Hematopoietic multipotent progenitor cell treated with erythropoietin and hydrocortisone succinate and interleukin-3 and kit ligand, for 6 days (in vitro differentiated cells): ENCODE measurements at regions not wholly inside any gene's neighbourhood (a gene's known extent, or its start where the extent isn't known, plus 50 kb on each side); places are given as distances from the start of the nearest gene placed in this dataset.

Experiments
- DNase-seq: peaks from one replicate; pipeline ENCODE4 v3.0.0-alpha.2; 2015

DNA sequence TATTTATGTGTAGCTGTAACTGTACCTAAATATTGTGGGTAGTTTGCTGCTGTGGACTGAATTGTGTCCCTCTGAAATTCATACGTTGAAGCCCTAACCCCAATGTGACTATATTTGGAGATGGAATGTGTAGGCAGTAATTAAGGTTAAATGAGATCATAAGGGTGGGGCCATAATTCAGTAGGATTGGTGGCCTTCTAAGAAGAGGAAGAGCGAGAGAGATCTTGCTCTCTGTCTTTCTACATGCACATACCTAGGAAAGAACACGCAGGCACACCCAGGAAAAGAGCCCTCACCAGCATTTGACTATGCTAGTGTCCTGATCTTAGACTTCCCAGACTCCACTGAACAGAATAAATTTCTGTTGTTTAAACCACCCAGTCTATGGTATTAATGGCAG is 67.6 kb upstream of the CFAP20DC start:
- no peak for DNase-seq

DNA sequence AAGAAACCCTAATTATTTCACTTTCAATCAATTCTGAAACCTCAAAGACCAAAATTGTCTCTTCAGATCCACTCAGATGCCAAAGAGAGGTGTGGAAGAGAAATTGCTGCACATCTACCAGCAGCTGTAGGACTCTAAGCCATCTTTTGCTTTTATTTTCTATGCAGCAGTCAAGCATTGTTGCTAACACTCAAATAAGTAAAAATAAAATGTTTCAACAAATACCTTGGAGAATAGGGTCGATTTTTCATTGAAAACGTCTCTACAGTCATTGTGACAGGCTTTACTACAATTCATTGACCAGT is 66.4 kb upstream of the CFAP20DC start:
- no peak for DNase-seq

DNA sequence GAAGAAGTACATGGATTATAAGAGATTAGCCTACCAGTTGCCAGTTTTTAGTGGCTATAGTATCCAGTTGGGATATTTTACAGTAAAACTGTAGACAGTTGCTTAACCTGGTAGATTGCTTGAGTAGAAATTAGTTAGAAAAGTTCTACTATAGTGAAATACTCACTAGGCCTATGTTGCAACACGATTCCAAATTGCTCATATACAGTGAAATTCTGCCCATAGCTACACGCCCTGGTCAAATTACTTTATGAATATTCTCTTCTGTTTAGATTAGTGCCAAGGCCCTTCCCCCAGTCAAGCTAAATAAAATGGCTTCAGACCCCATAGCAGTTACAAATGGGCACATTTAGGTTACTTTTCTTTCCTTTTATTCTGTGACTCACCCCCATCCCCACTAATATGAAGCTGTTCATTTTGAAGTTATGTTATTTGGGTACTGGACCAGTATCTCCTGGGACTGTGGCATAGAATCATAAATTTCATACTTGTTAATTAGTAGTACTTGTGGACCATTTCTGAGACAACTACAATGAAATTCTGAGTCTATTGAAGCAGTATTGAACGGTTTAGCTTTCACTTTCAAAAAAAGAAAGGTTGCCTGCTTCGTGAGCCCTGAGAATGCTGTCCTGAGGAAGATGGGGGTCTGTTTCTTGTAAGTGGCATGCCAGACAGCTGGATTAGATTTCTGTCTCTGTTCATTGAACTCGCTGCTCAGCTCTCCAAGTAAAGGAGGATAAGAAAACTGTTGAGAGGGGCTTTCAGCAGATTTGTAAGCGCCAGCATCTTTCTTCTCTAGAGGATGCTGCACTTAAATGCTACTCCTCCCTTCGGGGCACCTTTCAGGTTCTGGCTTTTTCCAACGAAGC is 65.8 kb upstream of the CFAP20DC start:
- no peak for DNase-seq

DNA sequence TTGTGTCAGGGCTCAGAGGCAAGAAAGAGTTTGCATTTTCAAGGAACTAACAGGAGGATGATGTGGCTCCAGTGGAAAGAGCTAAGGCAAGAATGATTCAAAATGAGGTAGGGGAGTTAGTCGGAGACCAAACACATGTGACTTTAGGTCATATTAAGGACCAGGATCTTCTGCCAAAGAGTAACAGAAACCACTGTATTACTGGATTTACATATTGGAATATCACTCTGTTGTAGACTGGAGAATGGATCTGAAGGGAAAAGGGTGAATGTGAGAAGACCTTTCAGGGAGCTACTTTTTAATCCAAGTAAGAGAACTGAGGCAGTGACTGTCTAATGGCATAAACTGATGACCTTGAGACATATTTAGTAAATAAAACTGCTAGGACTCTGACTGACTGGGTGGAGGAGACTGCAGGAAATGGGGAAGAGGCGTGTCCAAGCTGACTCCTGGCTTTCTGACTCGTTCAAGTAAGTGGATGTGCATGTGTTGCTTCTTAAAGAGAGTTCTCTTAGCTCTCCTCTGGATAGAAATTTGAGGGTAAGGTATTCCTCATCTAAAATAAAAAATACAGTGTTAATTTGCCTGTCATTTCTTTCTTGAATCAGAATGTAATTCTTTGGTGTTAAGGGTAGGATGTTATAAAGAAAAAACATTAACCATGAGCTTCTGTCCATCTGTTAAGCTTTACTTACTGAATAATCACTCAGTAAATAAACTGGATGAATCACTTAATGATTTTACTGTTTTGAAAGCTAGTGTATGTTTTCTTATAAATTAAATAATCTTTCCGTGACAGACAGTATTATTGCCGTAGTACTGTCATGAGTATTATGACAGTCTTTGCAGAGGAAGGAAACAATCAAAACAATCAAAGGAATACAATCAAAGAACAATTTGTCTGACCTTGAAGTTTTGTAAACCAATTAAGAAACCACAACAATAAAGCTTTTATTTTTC is 58.3 kb upstream of the CFAP20DC start:
- peak; percentile 4 for DNase-seq

DNA sequence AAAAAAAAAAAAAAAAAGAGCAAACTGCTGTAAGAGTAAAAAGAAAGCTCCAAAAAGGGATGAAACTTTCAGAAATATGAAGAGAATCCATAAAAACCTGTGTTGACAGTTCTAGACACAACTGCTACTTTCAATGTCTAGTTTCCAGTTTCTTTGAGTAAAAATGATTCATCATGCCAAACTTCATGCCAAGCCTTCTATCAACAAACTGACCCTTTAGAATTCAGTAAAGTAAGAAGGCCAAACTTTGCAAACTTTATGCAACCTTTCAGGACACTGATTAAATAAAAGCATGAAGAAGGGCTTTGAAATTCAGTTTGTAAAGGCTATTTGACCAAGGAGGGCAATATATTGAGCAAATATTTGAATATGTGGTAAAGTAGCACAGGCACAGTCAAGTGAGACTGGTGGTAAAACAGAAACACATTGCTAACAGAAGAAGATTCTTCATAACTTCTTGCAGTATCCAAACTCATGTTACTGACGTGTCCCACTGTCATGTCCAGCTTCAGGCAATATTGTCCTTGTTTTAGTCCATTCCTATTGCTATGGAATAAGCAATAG is 56.3 kb upstream of the CFAP20DC start:
- DNase-seq, result no peak

DNA sequence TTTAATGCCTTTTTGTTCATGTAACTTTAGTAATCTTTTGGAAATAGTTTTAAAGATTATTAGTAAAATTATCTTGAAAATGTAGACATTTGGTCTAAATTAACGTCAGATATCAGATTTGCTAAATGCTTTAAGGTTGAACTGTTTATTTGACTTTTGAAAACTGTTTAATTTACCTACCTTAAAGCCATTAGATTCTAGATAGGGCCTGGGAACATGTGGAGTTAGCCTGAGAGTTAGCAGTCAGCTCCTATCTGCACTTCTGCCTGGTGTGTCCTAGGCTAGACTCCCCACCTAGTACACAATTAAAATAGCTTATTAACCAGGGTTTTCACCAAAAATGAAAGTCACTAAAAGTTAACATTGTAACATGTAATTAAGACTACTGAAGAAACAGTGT is 53.7 kb upstream of the CFAP20DC start:
- DNase-seq, result no peak

DNA sequence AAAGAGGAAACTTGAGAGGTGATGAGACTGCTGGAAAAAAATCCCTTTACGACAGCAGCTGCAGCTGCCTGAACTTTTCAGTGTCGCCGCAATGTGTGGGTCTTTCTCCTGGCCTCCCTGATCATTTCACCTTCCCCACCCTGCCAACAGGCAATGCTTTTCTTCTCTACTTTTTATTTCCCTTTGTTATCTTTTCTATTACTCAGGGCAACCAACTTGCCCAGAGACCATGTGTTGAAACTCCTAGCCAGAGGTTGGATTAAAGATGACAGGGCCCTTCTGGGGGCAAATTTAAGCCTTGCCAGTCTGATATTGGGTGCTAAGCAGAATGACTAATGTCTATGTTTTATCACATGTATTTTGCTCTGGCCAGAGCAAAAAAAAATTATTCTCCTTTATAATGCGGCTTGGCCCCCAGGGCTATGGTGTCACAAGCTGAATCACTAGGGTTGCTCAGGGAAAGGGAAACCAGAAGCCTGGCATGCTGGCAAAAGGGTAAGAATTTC is 51.5 kb upstream of the CFAP20DC start:
- no peak for DNase-seq
